COLO829 (cell line): ENCODE measurements at regions not wholly inside any gene's neighbourhood (a gene's known extent, or its start where the extent isn't known, plus 50 kb on each side); places are given as distances from the start of the nearest gene placed in this dataset.
"Not testable (repeated sequence)": the region's sequence is repeated elsewhere in the genome, so short reads cannot be mapped to it uniquely, and the experiment has no call there.

ENCODE experiments used
- DNase-seq: peaks from one replicate; pipeline ENCODE4 v3.0.0; 2012; ENCODE audit warnings: low spot score

DNA sequence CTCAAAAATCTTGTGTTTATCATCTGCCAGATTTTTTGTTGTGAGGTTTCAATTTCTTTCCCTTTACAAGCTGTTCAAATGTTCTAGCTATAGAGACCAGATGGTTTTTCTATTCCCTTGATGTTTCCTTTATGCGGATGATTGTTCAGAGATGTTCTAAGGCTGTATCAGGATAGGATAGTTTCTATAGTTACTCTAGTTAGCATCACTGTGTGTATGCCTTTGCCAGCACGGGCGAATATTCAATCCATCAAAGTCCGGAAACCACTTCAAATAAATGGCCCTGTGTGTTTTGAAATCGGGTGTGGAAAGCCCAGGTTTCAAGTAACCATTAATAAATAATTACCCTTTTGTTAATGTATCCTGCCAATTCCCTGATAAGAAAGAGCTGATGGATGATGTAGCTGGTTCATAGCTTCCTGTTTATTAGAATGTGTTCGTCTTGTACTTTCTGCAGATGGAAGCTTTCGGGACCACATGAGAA, 149.8 kb upstream of the PRKCQ start:
- DNase-seq, result no peak

DNA sequence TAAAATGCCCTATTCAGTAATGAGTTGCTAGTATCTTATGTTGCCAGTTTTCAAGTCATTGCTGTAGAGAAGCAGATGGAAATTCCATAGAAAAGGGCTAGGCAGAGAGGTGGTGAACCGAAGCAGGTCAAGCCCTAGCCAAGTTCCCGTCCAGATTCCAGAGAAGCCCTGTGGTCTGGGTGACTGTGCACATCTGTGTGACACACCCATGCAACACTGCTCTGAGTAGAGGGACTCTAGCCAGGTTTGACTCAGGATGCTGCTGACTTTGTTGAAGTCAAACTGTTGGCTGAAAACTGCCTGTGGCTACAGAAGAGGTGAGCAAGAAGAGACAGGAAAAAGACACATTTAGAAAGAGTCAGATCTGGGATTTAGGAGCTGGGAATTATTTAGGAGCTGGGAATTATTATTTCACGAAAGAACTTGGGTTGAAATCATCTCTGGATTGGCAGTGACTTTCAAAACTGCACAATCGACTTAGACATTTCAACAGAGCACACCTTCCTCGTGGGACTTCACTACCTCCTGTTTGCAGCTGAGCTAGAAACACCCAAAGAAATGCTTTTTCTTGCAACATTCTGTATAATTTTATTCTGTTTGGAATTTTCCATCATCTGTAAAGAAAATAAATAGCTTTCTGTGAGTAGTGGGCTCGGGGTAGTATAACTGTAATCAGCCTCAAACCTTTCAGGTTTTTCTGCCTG, 149.1 kb upstream of the PRKCQ start:
- no peak for DNase-seq

DNA sequence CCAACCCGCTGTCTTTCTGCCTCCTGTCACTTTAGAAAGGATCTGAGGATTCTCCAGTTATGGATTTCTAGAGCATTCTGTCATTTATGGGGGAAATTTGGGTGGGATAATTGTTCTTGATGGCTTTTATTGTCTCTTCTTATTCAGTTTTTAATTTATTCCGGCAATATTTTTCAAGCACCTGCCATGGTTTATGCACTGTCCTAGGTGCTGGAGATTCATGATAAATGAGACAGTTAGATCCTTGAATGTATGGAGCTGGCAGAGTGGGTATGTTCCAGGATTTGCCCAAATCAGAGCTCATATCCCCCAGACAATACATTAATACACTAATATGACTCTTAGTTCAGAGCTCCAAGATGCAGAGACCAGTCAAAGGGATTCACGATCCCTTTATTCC, 146.8 kb upstream of the PRKCQ start:
- no peak for DNase-seq

DNA sequence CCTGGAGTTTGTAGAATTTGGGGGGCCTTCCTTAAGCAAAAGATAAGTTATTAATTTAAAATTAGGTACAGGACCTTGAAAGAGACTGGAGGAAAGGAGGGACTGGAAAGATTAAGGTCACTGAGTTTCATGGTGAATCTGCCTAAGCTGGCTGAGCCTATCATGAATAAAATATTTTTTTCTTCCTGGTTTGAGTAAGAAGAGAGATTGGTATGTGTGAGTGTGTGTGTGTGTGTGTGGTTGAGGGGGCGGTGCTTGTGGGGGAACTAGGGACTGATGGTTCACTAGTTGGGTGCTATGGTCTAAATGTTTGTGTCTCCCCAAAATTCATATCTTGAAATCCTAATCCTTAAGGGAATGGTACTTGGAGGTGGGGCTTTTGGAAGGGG, 142.5 kb upstream of the PRKCQ start:
- DNase-seq, result no peak

DNA sequence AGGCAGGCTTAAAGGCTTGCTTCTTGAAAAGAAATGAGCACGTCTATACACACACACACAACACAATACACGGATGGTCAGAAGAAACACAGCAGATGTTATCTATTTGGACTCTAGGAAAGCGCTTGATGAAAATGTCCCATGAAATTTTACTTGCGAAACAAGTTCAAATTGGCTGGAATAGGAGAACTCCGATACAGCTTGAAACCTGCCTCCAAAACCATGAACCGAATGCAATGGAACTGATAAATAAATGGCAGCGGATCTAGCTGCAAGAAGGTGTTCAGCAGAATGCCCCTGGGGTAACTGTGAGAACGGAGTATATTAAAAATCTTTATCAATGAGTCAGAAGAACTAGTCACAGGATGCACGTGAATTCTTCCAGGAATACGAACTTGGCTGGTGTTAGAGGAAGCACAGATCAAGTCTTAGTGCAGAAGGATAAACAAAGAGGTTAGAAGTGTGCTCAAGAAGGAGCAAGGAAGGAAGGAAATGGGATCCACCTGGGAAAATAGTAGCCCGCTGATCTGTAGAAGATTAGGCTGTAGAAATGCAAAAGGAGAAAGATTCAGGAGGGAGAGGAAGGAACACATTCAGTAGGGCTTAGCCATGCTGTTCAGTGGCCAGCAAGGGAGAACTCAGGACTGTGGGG, 142.0 kb upstream of the PRKCQ start:
- DNase-seq, result no peak

DNA sequence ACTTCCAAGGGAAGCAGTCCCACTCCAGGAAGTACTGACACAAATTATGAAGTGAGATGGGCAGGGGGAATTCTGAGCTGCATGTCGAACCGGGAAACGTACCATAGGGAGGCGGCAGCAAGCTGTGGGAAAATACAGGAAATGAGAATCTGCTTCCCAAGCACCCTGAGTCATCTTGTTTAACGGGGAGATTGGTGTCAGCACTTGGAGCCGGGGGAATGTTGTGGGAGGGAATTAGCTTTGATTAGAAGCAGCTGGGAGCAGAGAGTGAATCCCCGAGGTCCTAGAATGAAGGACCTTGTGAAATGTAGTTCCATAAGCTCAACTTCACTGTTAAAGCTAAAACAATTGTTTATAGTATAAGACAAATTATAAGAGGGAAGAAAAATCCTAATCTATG, 141.4 kb upstream of the PRKCQ start:
- DNase-seq, result no peak

DNA sequence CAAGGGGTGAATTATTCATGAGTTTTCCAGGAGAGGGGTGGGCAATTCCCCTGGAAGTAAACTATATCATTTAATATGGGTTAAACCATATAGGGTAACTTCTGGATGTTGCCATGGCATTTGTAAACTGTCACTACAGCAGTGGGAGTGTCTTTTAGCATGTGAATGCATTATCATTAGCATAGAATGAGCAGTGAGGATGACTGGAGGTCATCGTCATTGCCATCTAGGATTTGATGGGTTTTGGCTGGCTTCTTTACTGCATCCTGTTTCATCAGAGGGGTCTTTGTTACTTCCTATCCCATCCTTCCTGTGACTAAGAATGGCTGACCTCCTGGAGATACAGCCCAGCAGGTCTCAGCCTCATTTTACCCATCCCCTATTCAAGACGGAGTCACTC, 139.5 kb upstream of the PRKCQ start:
- DNase-seq, result no peak

DNA sequence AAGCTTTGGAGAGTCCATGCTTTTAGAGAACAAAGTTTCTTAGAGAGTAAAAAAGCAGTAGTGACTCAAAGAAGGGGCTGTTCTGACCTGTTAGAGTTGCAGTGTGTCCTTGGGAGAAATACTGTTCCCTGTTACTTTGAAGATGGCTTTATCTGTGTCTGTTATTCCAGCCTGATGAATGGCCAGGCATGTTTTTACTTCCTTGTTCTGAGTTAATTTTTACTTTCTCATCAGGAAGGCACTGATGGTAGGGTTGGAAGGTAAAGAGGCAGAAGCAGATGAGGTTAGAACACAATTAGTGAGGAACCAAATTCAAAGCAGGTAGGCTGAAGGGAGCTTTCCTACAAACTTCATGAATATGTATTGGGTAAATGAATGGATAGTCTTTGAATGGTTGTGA, 138.5 kb upstream of the PRKCQ start:
- no peak for DNase-seq

DNA sequence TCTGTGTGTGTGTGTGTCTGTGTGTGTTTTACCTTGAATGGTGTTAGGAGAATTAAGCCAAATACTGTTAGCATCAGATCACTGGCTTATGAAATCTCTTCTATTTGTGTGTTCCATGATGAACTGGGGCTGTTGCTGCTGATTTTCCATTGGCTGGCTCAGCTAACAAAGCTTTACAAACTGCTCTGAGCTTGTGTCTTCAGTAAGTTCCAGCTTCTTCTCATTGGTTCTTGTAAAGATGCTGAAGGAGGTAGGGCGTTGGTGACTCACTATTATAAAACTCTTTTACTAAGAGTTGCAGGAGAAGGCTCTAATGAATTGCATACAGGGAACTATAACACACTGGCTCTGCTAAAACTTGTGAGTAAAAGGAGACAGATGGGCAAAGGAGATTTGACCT, 136.4 kb upstream of the PRKCQ start:
- no peak for DNase-seq

DNA sequence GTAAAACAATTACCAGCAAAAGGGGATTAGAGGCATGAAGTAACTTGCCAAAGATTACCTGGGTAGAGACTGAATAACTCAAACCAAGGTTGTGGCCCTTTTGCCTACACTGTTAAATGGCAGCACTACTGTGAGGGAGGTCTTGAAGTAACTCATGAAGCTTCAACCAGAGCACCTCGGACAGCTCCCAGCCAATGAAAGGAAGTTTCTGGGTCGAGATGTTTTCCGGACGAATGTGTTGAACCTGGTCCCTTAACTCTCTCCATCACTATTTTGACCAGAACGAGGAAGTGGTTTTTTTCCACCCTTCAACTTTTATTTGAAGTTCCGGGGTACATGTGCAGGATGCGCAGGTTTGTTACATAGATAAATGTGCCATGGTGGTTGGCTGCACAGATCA, 133.6 kb upstream of the PRKCQ start:
- DNase-seq, result no peak

DNA sequence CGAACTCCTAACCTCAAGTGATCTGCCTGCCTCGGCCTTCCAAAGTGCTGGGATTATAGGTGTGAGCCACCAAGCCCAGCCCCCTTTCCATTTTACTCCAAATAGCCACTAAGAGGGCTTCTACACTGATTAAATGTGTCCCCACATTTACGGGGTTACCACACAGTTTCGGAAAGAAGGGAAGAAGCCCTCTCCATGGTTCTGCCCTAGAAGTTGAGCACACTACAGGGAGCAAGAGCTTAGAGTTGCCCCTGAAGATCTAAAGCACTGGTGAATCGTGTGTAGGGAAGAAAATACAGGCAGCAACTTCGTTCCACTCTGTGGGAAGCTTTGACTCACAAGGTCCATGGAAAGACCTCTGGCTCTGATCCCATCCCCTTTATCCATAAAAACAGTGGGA, 133.0 kb upstream of the PRKCQ start:
- DNase-seq, result no peak

DNA sequence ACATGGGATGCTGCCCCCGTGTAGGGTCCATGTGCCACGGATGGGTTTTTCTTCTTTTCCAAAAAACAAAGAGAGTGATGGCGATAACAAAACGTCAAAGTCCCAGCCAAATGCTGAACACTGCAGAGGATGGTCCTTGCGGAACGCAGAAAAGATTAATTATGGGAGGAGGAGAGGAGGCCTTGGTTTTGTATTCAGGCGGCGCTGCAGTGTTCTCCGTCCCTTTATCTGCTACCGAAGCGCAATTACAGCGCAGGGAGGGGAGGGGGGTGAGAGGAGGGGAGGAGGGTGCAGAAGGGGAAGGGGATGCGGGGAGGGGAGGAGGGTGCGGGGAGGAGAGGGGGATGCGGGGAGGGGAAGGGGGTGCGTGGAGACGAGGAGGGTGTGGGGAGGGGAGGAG, 131.8 kb upstream of the PRKCQ start:
- DNase-seq, result no peak

DNA sequence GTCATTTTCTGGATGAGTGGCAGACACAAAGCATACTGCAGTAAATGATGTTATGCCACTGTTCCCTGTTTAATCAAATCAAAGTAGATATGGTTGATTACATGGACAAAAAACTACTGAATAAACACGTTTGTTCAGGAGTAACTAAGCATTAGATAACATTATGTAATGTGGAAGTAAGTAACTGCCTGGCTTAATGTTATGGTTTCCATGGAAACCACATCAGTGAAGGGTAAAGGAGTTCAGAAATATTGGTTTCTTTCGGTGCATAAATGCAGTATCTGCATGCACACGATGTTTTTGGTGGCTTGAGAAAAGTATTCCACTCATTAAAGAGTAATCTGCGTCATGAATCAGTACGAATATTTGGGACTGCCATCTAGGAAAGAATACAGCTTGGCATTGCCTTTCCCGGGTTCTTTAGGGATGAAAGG, 131.3 kb upstream of the PRKCQ start:
- DNase-seq, result no peak

DNA sequence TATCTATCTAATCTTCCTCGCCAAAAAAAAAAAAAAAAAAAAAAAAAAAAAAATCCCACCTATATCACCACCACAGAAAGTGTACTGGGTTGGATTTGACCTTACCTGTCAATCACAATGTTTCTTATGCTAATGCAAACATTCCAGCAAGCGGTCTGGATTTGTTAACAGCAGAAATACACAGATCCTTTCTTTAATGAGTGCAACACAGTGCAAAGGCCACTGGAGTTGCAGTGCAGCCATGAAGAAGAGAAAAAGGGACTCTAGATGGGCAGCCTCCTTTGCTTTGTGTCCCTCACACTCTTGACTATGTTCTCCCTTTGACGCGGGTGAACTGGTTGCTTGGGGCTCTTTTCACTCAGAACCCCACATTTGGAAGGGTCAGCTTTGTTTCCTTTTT, 127.3 kb upstream of the PRKCQ start:
- no peak for DNase-seq

DNA sequence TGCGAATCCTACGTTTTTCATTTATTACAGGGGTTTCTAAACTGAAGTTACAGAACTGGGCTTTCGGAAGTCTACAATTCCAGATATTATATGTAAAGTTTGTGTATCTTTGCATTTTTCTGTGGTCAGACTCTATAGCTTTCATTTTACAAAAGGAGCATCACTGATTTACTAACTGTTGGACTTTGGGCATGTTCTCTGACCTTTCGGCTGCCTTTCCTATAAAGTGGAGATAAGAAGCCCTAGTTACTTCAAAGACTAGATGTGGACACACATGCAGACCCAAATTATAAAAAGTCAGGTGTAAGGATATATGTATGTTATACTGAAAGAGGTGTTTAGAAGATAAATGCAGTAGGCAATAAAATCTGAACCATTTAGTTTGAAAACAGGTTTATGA, 126.6 kb upstream of the PRKCQ start:
- DNase-seq, result no peak

DNA sequence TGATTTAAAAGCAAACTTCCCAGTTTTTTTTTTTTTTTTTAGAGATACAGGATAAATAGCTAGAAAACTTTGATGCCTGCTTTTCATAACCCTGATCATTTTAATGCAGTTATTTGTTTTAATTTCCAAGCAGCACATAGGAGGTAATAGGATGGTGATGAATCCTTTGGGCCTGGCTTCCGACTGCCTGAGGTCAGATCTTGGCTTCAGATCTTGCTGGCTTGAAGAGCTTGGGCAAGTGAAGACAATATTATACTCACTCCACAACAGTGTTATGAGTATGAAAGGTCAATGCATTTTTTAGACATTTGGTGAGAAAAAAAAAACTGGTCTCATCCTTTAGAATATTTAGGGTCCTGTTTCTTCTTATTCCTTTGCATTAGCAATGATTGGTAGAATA, 124.8 kb upstream of the PRKCQ start:
- DNase-seq, result no peak

DNA sequence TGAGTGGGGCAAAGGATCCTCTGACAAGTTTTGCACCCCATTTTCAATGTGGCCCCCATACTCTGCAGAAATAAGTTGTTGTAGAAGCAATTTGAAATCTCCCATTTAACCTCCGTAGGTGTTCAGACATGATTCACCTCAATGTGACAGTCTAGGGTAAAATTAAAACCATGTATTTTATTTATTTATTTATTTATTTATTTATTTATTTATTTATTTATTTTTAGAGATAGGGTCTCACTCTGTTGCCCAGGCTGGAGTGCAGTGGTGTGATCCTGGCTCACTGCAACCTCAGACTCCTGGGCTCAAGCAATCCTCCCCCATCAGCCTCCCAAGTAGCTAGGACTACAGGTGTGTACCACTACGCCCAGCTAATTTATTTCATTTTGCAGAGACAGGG, 122.8 kb upstream of the PRKCQ start:
- DNase-seq, result not testable (repeated sequence)

DNA sequence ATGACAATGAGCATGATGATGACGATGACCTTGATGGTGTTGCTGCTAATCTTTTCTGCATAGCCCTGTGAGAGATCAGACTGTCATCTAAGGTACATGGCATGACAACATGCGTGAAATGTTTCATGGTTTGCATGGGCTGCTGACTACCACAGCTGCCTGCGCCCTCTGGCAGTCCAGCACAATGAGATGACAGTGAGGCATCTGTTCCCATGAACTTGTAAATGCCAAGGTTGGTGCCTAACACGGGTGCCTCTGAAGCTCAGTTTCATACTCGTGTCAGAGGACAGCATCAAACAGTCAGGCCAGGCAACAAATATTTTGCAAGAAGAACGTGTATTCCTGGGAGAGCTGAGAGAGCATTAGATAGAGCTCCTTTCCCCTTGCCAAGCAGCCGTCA, 122.0 kb upstream of the PRKCQ start:
- no peak for DNase-seq

DNA sequence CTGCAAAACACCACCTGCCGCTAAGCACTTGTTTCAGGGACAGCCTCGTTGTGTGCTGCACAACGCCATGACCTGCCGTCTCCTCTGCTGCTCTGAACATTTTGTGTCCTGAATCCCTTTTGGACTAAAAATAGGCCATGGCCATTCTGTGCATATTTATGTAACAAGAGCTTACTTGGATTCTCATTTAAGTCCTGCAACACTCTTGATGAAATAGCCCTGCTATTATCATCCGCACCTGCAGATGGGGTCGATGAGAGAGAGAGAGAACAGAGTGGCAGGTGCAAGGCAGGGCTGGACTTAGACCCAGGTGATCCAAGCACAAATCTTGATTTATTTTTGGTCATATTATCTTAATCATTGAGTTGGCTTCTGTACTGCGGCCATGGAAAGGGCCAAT, 121.2 kb upstream of the PRKCQ start:
- DNase-seq, result no peak

DNA sequence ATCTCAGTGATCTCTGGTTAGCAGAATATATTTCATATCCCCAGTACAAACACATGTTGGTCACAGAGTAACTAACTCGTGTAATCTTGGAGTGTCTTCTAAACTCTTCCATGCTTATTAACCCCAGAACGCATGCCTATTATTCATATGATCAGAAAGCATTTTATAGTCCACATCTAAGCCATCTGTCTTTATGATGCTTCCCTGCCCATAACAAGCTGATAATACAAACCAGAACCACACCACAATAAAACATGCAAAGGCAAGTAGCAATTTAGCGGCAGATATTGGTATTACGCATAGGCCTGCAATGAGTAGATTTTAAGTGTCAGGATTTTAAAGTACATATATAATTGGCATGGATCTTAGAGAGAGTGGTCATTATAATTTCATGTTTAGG, 120.0 kb upstream of the PRKCQ start:
- no peak for DNase-seq

DNA sequence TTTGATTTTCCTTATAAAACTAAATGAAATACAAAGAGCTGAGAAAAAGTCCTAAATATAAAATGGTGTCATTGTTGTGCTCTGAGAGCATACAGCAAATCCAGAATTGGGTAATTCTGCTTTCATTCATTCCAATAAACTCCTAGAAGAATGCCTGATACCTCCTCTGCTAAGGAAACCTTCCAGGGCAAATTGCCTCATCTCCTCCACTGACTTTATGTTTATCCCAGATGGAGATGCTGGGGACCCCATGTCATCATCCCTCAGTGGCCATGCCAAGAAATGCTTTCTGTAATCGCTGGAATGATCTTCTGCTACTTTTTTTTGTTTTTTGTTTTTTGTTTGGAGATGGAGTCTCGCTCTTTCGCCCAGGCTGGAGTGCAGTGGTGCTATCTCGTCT, 119.3 kb upstream of the PRKCQ start:
- DNase-seq, result no peak

DNA sequence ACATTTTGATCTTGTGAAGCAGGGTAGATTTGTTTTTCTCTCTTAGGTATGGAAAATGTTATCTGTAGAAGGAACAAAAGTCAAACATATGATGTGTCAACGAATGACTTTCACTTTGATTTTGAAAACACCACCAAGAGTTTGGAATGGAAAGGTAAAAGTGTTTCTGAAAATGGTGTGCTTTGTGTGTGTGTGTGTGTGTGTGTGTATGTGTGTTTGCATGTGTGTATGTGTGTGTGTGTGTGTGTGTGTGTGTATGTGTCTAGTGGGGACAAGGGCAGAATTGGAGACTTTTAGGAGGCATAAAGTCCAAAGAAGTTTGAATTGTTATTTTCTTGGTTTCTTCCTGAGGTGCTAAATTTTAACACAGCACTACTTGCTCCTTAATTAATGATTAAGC, 115.4 kb upstream of the PRKCQ start:
- no peak for DNase-seq

DNA sequence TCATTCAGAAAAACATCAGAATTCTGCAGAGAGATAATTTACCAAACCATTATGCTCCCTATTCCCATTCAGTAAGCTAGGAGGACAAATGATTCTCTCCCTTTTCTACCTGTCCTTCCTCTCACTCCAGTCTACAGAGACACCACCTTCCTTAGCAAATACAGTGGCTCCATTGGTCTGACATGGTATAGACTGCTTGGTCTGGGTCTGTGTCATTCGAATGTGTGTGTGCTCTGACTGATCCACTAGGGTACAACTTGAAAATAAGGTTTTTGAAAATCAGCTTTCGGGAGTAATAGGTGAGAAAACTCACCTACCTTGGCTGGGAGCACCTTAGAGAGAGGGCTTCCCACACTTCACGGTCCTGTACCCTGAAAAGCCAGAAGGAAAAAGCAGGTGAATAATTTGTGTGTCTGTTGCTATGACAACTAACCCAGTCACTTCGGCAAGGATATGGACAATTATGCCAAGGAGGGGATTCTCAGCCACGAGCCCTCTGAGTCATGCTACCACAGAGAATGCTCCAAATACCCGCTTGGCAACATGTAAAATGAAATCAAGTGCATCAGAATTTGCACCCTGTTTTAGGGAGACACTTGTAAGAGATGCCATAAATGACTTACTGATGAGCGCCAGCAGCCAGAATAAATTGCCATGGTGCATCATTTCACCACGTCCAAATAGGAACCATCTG, 114.5 kb upstream of the PRKCQ start:
- DNase-seq, result no peak

DNA sequence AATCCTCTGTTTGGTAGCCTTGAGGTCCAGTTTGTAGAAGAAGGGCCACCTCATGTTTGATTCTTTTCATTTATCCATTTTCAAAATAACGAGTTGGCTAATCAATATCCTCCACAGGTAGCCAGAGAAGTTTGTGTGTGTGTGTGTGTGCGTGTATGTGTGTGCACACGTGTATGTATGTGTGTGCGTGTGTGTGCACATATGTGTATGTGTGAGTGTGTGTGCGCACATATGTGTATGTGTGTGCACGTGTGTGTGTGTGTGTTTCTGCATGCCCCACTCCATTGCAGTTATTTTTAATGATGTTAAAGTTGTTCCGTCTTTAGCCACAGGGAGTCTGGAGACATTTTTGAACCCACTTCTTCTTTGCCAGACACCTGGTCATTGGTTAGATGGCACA, 112.8 kb upstream of the PRKCQ start:
- no peak for DNase-seq
